ENCODE measurements at regions not wholly inside any gene's neighbourhood (a gene's known extent, or its start where the extent isn't known, plus 50 kb on each side); places are given as distances from the start of the nearest gene placed in this dataset.

DNA sequence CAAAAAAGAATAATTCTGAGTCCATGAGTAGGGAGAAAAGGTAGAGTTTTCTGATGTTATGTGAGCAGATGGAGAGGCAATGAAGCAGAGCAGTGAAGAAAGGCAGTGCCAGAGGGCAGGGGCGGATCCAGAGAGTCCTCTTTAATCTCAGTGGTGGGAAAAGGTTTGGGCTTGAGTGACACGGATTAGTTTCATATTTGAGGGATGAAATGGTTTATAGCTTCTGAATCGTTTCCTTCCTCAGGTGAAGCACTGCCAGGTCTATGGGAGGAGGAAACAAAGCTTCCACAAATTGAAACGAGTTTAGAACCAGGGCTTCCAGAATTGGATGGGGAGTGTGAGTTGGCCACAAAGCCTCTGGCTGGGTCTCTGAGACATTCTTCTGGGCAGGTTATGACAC, 517.0 kb upstream of the PAPPA start:
- no peak overlapping the region for H3K4me3 ChIP-seq (ENCODE audit: low read depth, low read length)
- H3K9me3 ChIP-seq (ENCODE audit: control insufficient read depth, insufficient read depth, low read length), result no peaks in the 10 kb centered on the region
- no peaks in the 10 kb centered on the region for H3K36me3 ChIP-seq (ENCODE audit: control insufficient read depth, insufficient read depth, low read length)
- H3K27me3 ChIP-seq (ENCODE audit: control insufficient read depth, insufficient read depth, low read length), result no peaks in the 10 kb centered on the region
- H3K4me1 ChIP-seq (ENCODE audit: control insufficient read depth, insufficient read depth, low read length), result no peaks in the 10 kb centered on the region
- H3K9ac ChIP-seq (ENCODE audit: low read depth, low read length), result no peak overlapping the region
- H3K27ac ChIP-seq (ENCODE audit: low read depth, low read length), result no peak overlapping the region

GRCh38 chr9:115637661-115638060, 515.9 kb upstream of the PAPPA start:
- no peaks in the 10 kb centered on the region for H3K36me3 ChIP-seq (ENCODE audit: control insufficient read depth, insufficient read depth, low read length)
- H3K27ac ChIP-seq (ENCODE audit: low read depth, low read length), result no peak overlapping the region
- no peaks in the 10 kb centered on the region for H3K4me1 ChIP-seq (ENCODE audit: control insufficient read depth, insufficient read depth, low read length)
- H3K27me3 ChIP-seq (ENCODE audit: control insufficient read depth, insufficient read depth, low read length), result no peaks in the 10 kb centered on the region
- no peaks in the 10 kb centered on the region for H3K9me3 ChIP-seq (ENCODE audit: control insufficient read depth, insufficient read depth, low read length)
- no peak overlapping the region for H3K4me3 ChIP-seq (ENCODE audit: low read depth, low read length)
- H3K9ac ChIP-seq (ENCODE audit: low read depth, low read length), result no peak overlapping the region

- H3K9ac ChIP-seq (ENCODE audit: low read depth, low read length), result no peak overlapping the region
- H3K27ac ChIP-seq (ENCODE audit: low read depth, low read length), result no peak overlapping the region
- H3K4me1 ChIP-seq (ENCODE audit: control insufficient read depth, insufficient read depth, low read length), result no peaks in the 10 kb centered on the region
- H3K36me3 ChIP-seq (ENCODE audit: control insufficient read depth, insufficient read depth, low read length), result no peaks in the 10 kb centered on the region
- no peaks in the 10 kb centered on the region for H3K27me3 ChIP-seq (ENCODE audit: control insufficient read depth, insufficient read depth, low read length)
- no peaks in the 10 kb centered on the region for H3K9me3 ChIP-seq (ENCODE audit: control insufficient read depth, insufficient read depth, low read length)
- H3K4me3 ChIP-seq (ENCODE audit: low read depth, low read length), result no peak overlapping the region
Measured at GRCh38 chr9:115640887-115641286, 512.7 kb upstream of the PAPPA start.

DNA sequence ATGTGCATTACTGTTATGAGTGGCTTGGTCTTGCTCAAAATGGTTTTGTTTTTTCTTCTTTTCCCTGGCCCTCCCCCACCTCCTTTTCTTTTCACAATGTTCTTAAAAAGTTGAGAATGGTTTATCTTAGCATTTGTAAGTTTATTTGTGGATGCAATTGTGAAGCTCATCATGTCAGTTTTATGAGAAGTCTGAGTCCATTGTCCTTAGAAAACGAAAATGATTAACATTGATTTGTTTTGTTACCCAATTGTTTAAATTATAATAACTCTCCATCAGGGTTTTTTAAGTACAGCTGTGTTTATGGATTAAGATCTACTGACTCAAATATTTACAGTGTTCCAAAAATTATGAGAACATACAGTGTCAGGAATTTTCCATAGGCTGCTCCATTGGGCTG, 511.3 kb upstream of the PAPPA start:
- Histone ChIP-seq H3K27me3 (ENCODE audit: control insufficient read depth, insufficient read depth, low read length) (no peaks in the 10 kb centered on the region), H3K9ac (ENCODE audit: low read depth, low read length) (no peak overlapping the region), H3K9me3 (ENCODE audit: control insufficient read depth, insufficient read depth, low read length) (no peaks in the 10 kb centered on the region), H3K27ac (ENCODE audit: low read depth, low read length) (no peak overlapping the region), H3K4me3 (ENCODE audit: low read depth, low read length) (no peak overlapping the region), H3K4me1 (ENCODE audit: control insufficient read depth, insufficient read depth, low read length) (peaks cover 4% of the 10 kb centered on the region; the same call in 1 of the 2 replicates), H3K36me3 (ENCODE audit: control insufficient read depth, insufficient read depth, low read length) (no peaks in the 10 kb centered on the region)

DNA sequence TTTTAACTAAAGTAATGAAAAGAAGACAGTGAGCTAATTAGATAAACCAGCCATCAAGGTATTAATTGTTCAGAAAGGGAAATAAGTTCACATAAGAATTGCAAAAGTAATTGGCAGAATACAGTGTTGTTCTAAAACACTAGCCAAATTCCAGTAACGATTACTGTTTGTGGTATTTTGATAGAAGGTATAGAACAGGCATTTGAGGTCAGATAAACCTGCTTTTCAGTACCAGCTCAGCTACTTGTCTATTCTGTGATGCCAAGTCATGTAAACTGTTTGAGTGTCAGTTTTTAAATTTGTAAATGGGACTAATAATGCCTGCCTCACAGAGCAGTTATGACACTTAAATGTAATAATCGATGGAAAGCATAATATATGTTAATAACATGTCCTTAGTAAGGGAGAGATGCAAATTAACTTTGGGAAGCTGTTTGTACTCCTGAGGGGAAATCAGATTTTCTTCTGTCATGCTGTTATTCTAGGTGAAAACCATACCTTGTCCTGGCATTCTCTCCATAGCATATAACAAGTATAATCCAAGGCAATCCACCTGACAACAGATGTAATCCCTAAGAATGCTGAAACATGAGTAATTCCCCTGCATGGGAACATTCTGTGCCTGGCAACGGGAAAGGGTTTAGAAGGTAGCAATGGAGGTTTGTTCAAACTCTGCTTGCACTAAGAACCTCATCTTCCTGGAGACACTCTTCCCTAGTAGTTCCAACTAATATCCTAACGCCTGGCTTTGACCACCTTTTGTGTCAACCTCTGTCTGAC, 509.5 kb upstream of the PAPPA start:
- Histone ChIP-seq H3K36me3 (ENCODE audit: control insufficient read depth, insufficient read depth, low read length) (no peaks in the 10 kb centered on the region), H3K9me3 (ENCODE audit: control insufficient read depth, insufficient read depth, low read length) (no peaks in the 10 kb centered on the region), H3K4me1 (ENCODE audit: control insufficient read depth, insufficient read depth, low read length) (peaks cover 4% of the 10 kb centered on the region; the same call in 1 of the 2 replicates), H3K9ac (ENCODE audit: low read depth, low read length) (no peak overlapping the region), H3K27ac (ENCODE audit: low read depth, low read length) (no peak overlapping the region), H3K27me3 (ENCODE audit: control insufficient read depth, insufficient read depth, low read length) (no peaks in the 10 kb centered on the region), H3K4me3 (ENCODE audit: low read depth, low read length) (no peak overlapping the region)

DNA sequence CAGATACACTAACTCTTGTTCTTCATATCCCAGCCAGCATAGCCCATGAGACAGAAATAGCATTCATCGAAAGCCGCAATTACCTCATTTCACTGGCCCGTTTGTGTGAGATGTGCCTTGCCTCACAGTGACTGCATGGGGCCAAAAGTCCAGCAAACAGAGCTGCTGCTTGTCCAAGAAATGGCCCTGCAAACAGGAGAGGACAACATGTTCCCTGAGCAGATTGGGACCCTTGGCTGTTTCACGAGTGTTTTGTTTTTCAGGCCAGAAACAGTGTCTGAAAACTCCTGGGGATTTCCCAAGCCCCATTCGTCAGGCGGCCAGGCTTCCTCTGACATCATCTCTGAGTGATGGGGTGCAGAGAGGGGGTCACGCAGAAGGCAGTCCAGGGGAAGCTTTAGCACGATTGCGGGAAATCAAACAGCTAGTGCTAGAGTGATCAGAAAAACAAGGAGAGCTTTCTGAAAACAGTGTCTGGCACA, 503.6 kb upstream of the PAPPA start:
- H3K4me3 ChIP-seq (ENCODE audit: low read depth, low read length), result no peak overlapping the region
- H3K4me1 ChIP-seq (ENCODE audit: control insufficient read depth, insufficient read depth, low read length), result peaks cover 4% of the 10 kb centered on the region; the same call in 1 of the 2 replicates
- no peaks in the 10 kb centered on the region for H3K9me3 ChIP-seq (ENCODE audit: control insufficient read depth, insufficient read depth, low read length)
- no peaks in the 10 kb centered on the region for H3K36me3 ChIP-seq (ENCODE audit: control insufficient read depth, insufficient read depth, low read length)
- H3K27ac ChIP-seq (ENCODE audit: low read depth, low read length), result no peak overlapping the region
- no peak overlapping the region for H3K9ac ChIP-seq (ENCODE audit: low read depth, low read length)
- no peaks in the 10 kb centered on the region for H3K27me3 ChIP-seq (ENCODE audit: control insufficient read depth, insufficient read depth, low read length)

- Histone ChIP-seq H3K9me3 (ENCODE audit: control insufficient read depth, insufficient read depth, low read length) (no peaks in the 10 kb centered on the region), H3K36me3 (ENCODE audit: control insufficient read depth, insufficient read depth, low read length) (no peaks in the 10 kb centered on the region), H3K4me1 (ENCODE audit: control insufficient read depth, insufficient read depth, low read length) (peaks cover 4% of the 10 kb centered on the region; the same call in 1 of the 2 replicates), H3K4me3 (ENCODE audit: low read depth, low read length) (no peak overlapping the region), H3K27me3 (ENCODE audit: control insufficient read depth, insufficient read depth, low read length) (no peaks in the 10 kb centered on the region), H3K9ac (ENCODE audit: low read depth, low read length) (no peak overlapping the region), H3K27ac (ENCODE audit: low read depth, low read length) (no peak overlapping the region)
Measured at GRCh38 chr9:115650768-115651167, 502.8 kb upstream of the PAPPA start.

DNA sequence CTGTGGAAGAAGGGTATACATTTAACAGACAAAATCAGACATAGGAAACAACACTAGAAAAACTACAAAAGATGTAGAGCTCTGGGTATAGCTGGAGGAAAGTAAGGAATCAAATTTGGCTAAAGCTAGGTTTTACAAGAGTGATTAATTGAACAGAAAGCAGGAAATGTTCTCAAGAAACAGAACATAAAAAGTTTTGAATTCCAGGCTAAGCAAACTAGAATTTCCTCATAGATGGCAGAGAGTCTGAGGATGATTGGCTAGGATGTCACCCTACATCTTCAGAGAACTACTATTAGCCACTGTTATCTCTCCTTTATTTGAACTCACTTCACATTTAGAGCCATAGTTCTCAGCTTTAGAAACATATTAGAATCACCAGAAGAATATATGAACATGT, 502.1 kb upstream of the PAPPA start:
- Histone ChIP-seq H3K27me3 (ENCODE audit: control insufficient read depth, insufficient read depth, low read length) (no peaks in the 10 kb centered on the region), H3K4me3 (ENCODE audit: low read depth, low read length) (no peak overlapping the region), H3K36me3 (ENCODE audit: control insufficient read depth, insufficient read depth, low read length) (no peaks in the 10 kb centered on the region), H3K4me1 (ENCODE audit: control insufficient read depth, insufficient read depth, low read length) (peaks cover under 1% of the 10 kb centered on the region; the same call in 1 of the 2 replicates), H3K27ac (ENCODE audit: low read depth, low read length) (no peak overlapping the region), H3K9me3 (ENCODE audit: control insufficient read depth, insufficient read depth, low read length) (no peaks in the 10 kb centered on the region), H3K9ac (ENCODE audit: low read depth, low read length) (no peak overlapping the region)

DNA sequence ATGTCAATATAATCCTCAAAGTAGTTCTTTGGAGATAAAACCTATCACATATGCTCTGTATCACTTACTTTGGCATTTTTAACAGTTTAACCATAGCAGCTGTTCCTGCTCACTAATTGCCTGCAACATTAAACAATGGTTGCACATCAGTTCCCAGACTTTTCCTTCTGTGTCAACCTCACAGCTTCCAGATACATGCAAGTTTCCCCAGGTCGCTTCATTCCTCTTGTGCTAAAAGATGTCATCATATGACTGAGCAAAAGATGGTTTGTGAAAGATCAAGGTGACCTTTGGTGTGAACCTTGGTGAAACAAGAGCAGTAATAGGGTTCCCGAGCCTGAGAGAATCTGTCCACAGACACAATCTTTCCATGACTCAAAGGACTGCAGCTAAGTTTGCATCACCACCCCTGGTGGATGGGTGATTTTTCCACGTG, 500.4 kb upstream of the PAPPA start:
- H3K36me3 ChIP-seq (ENCODE audit: control insufficient read depth, insufficient read depth, low read length), result no peaks in the 10 kb centered on the region
- no peak overlapping the region for H3K27ac ChIP-seq (ENCODE audit: low read depth, low read length)

DNA sequence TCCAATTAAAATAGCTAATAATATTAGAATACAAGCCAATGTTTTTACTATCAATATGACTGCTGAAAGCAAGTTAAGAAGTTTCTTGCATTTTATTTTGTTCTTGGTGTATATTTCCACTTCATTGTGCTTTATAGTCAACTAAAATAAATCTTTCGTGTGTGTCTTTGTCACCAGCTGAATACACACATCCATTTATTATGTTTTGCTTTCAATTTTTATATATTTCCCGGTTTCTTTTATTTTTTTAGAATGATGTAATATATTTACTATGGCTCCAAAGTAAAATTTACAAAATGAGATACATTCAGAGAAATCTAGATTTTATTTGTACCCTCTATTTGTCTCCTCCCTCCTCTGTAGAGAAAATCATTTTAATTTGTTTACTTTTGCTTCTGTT, 495.9 kb upstream of the PAPPA start:
- no peak overlapping the region for H3K4me3 ChIP-seq (ENCODE audit: low read depth, low read length)
- no peaks in the 10 kb centered on the region for H3K9me3 ChIP-seq (ENCODE audit: control insufficient read depth, insufficient read depth, low read length)
- no peak overlapping the region for H3K9ac ChIP-seq (ENCODE audit: low read depth, low read length)
- H3K27me3 ChIP-seq (ENCODE audit: control insufficient read depth, insufficient read depth, low read length), result no peaks in the 10 kb centered on the region
- no peaks in the 10 kb centered on the region for H3K36me3 ChIP-seq (ENCODE audit: control insufficient read depth, insufficient read depth, low read length)
- no peaks in the 10 kb centered on the region for H3K4me1 ChIP-seq (ENCODE audit: control insufficient read depth, insufficient read depth, low read length)
- H3K27ac ChIP-seq (ENCODE audit: low read depth, low read length), result no peak overlapping the region

More for the DNA sequence above, 500.4 kb upstream of the PAPPA start:
- Histone ChIP-seq H3K9me3 (ENCODE audit: control insufficient read depth, insufficient read depth, low read length) (no peaks in the 10 kb centered on the region), H3K4me3 (ENCODE audit: low read depth, low read length) (no peak overlapping the region), H3K27me3 (ENCODE audit: control insufficient read depth, insufficient read depth, low read length) (no peaks in the 10 kb centered on the region), H3K9ac (ENCODE audit: low read depth, low read length) (no peak overlapping the region), H3K4me1 (ENCODE audit: control insufficient read depth, insufficient read depth, low read length) (no peaks in the 10 kb centered on the region)

DNA sequence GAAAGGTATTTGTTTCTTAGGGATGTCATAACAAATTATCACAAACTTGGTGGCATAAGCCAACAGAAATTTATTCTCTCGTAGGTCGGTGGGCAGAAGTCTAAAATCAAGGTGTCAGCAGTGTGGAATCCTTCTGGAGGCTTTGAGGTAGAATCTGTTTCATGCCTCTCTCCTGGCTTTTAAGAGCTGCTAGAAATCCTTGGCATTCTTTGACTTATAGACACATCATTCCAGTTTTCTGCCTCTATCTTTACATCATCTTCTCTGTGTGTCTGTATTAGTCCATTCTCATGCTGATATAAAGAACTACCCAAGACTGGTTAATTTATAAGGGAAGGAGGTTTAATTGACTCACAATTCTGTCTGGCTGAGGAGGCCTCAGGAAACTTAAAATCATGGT, 488.1 kb upstream of the PAPPA start:
- Histone ChIP-seq H3K4me3 (ENCODE audit: low read depth, low read length) (no peak overlapping the region), H3K4me1 (ENCODE audit: control insufficient read depth, insufficient read depth, low read length) (no peaks in the 10 kb centered on the region), H3K9ac (ENCODE audit: low read depth, low read length) (no peak overlapping the region), H3K36me3 (ENCODE audit: control insufficient read depth, insufficient read depth, low read length) (no peaks in the 10 kb centered on the region), H3K9me3 (ENCODE audit: control insufficient read depth, insufficient read depth, low read length) (no peaks in the 10 kb centered on the region), H3K27ac (ENCODE audit: low read depth, low read length) (no peak overlapping the region), H3K27me3 (ENCODE audit: control insufficient read depth, insufficient read depth, low read length) (no peaks in the 10 kb centered on the region)

Data from HUES48 (cell line).